ENCODE measurements at regions not wholly inside any gene's neighbourhood (a gene's known extent, or its start where the extent isn't known, plus 50 kb on each side); places are given as distances from the start of the nearest gene placed in this dataset.

DNA sequence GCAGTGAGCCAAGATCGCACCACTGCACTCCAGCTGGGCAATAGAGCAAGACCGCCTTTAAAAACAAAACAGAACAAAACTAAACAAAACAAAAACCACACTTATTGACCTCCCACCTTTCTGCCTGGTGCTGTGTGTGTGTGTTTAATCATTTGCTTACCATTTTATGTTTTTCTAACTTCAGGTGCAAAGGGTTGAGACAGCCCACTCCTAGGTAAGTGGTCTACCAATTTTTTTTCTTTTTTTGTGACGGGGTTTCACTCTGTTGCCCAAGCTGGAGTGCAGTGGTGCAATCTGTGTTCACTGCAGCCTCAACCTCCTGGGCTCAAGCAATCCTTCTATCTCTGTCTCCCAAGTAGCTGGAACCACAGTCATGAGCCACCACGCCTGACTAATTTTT, 65.8 kb downstream of the SALL1 start:
- DNase-seq (ENCODE audit: low read depth) = no peak

DNA sequence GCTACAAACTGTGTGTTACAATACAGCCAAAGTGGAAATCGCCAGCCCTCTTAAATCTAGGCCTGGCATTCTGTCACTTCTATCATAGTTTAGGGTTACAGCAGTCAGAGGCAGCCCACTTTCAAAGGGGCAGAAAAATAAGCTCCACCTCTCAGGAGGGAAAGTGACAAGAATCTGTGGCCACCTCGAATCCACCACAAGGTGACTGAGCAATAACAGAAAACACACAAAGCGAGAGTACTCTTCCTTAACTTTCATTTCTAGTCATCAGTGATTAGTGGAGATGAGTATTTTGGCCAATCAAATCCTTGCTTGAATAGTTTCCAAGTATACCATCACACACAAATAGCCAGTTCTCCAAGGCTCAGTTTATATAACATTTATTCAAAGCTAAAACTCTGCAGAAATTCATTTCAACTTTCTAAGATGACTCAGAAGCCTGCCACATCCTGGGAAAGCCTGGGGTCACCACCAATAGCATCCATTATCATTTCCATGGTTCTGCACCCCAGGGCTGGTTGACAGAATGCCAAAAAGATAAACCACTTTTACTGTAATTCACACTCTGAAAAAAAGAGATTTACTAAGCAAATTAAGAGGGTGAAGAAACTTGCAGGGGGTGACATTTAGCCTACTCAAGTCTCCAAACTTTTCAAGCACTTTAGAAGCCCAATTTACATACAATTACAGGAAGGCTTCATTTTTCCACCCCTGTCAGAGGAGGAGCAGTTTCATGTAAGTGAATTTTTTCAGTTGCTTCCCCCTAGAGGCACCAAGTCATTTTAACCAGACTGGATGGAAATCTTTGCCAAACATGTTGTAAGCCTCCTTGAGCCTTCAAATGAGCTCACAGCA, 66.8 kb downstream of the SALL1 start:
- DNase-seq (ENCODE audit: low read depth) = no peak

DNA sequence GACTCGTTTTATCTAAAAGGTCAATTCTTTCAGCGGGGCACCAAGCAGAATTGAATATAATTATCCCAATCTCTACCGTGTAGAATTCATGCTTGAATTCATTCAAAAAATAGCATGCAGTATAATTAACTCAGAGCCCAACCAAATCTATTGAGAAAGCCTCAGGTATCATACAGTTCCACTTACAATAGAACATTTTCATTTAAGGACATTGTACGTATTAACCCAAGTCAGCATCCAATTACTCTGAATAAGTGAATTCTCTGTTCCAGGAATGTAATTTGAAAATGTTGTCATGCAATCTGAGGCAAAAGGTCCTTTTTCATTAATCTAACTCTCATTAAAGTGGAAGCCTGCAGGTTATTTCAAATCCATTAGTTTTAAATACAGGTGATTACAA, 78.5 kb downstream of the SALL1 start:
- DNase-seq (ENCODE audit: low read depth) = no peak

DNA sequence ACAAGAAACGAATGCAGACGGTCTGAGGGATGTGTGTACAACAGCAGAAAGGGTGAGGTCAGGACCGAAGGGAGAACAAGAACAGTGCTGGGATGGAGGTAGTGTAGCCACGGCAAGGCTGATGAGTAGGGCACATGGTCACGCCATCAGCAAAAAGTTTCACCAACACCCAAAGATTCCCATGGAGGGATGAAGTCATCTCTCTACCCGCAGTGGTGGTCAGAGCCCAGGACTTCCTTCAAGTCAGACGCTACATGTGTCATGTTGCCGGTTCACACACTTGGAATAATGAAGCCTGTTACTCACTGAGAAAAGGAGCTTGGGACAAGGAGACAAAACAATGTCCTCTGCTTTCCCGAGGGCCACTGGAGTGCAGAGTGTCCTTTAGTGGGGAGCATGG, 79.7 kb downstream of the SALL1 start:
- DNase-seq (ENCODE audit: low read depth) = no peak

DNA sequence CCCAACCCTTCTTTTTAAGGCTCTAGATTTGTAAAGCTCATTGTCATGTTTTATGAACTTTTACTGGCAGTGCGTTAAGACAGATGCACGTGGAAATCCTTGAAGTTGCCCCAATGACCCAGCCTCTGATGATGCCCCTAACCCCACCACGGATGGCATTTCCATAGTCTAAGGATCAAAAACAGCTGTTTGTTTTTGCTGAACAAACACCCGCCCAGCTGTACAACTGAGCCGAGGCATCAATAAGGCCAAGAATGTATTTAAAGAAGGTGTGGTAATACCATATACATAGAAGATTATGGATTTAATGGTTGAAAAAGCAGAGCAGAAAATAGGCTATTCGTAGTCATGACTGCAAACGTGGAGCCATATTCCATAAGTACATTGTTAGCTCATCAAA, 83.7 kb downstream of the SALL1 start:
- no peak for DNase-seq (ENCODE audit: low read depth)

DNA sequence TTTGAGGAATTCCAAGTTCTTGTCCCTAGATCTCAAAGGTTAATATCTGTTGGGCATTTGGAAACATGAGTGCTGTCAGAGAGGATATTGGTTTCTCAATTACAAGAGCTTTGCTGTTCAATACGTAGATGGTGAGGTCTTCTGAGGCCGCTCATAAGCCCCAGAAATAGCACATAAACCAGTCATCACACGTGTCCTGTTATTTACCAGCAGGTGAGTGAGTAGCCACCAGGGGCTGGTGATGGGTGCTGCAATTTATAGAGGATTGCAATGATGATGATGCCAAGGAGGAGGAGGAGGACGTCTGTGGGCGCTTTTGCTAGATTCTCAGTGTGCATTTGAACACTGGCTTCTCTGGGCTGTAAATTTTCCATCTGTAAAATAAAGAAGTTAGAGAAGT, 89.0 kb downstream of the SALL1 start:
- DNase-seq (ENCODE audit: low read depth) = no peak

DNA sequence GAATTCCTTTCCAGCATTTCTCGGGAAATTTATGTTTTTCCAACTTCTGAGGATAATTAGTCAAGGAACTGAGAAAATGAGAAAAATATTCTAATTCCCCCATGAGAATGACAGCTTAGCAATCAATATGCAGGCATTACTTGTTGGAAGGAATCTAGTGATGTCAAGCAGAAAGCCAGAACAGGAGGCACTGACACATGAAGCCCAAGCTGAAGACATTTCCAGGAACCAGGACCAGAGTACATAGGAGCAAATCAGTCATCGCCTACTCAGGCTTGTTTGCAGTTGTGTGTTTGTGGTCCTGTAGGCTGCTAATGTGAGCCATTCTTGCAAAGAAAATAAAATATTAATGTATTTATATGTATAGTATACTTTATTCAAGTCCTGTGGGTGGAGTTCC, 89.7 kb downstream of the SALL1 start:
- DNase-seq (ENCODE audit: low read depth) = no peak

DNA sequence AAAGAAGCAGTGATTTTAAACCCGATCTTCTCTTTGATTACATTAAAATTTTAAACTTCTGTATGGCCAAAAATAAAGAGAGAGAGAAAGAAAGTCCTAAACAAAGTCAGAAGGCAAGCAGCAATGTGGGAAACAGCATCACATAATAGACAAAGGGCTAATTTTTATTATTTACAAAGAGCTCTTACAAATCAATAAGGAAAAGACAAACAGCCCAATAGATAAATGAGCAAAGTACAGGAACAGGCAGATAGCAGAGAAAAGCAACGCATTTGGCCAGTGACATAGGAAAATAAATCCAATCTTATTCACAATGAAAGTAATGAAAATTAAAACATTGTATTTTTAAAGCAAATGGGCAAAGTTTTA, 93.1 kb downstream of the SALL1 start:
- no peak for DNase-seq (ENCODE audit: low read depth)

DNA sequence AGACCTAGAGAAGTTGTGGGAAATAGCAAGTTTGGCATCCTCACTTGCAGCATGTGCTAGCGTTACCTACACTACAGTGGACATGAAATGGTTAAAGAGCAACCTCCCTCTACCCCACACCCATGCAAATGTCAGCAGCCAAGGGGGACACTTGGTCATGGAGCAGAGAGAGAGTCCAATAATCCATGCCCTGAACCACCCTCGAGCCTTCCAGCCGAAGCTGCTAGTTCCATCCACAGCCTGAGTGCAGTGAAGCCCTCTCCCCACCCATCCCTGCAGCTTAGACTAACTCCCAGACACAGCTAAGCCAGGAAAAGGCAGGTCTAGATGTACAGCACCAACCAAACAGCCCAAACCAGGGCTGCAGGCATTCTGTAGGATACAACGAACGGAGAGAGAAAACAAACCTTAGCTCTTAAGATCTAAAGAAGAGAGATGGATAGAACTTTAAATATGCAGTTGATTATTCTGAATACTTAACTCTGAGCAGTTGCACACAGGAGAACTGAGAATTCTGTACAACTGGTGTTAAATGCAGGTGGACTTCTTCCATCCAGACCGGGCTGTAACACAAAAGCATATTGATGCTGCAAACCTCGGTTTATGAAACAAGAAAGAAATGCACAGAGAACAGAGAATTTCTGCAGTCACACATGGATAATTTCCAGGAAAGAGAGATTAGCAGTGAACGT, 93.8 kb downstream of the SALL1 start:
- DNase-seq (ENCODE audit: low read depth) = no peak

DNA sequence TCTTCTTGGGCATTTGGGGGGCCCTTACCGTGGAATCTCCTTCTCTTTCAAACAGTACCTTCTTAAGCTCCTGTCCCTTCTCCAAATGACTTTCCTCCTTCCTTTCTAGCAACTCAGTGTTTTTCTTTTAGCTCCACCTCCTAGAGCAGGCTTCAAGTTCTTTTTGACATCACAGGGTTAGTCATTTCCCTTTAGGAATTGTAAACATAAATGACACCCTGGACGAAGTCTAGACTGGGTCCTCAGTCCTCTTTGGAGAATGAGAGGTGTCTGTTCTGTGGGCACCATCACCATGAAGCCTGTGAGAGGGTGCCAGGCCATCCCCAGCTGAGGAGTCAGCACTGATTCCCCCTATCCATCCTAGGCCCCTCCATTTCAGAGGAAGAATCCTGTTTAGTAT, 94.7 kb downstream of the SALL1 start:
- DNase-seq (ENCODE audit: low read depth) = no peak

DNA sequence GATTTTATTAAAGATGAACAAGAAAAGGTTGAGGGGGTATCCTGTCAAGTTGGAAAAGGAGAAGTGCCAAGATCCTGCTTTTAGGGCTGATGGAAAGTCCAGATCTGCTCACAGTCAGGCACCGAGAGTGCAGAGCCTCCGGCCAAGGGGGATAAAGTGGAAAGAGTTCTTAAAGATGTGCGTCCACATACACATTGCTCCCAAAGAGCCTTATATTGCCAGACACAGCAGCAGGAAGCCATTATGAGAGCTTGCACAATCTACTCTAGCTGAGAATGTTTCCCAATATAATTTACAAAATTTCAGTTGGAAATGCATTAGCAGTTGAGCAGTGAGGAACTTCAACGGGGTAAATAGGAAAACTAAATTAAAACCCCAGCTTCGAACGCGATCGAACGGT, 95.6 kb downstream of the SALL1 start:
- no peak for DNase-seq (ENCODE audit: low read depth)

DNA sequence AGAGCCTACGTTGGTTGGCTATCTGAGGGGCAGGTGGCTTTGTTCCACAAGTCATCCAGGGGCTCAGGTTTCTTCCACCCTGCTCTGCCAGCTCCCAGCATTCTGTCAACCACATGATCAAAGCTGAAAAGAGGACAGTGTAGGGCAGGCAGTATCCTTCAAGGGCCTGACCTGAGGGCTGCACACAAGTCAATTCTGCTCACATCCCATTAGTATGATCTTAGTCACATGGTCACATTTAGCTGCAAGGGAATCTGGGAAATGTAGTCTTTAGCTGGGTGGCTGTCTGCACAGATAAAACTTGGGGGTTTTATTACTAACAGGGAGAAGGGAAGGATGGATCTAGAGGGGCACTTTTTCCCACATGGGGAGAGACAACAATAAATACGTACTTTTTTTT, 97.3 kb downstream of the SALL1 start:
- no peak for DNase-seq (ENCODE audit: low read depth)

DNA sequence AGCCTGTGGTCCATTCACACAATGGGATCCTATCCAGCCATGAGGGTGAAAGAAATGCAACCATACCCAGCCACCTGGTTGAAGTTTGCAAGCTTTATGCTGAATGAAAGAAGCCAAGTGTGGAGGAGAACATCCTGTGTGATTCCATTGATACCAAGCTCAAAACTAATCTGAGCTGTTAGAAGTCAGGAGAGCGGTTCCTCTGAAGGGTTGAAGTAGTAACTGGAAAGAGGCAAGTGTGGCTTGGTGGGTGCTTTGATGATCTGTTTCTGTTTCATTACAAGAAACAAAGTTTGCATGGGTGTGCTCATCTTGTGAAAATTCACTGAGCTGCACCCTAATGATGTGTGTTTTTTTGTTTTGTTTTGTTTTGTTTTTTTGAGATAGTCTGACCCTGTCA, 99.4 kb downstream of the SALL1 start:
- no peak for DNase-seq (ENCODE audit: low read depth)

DNA sequence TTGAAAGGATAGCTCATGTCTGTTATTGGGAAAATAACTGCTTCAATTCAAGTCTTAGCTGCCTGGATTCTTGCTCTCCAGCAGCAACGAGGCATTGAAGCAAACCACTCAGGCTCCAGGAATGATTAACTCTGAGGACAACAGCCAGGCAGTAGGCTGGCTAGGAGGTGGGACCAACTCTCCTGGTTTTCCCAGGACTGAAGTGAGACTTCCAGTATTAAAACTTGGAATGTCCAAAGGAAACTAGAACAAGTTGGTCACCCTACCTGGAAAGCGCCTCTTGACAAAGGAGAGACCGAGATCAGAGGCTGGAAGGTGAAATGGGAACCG, 100.7 kb downstream of the SALL1 start:
- no peak for DNase-seq (ENCODE audit: low read depth)

DNA sequence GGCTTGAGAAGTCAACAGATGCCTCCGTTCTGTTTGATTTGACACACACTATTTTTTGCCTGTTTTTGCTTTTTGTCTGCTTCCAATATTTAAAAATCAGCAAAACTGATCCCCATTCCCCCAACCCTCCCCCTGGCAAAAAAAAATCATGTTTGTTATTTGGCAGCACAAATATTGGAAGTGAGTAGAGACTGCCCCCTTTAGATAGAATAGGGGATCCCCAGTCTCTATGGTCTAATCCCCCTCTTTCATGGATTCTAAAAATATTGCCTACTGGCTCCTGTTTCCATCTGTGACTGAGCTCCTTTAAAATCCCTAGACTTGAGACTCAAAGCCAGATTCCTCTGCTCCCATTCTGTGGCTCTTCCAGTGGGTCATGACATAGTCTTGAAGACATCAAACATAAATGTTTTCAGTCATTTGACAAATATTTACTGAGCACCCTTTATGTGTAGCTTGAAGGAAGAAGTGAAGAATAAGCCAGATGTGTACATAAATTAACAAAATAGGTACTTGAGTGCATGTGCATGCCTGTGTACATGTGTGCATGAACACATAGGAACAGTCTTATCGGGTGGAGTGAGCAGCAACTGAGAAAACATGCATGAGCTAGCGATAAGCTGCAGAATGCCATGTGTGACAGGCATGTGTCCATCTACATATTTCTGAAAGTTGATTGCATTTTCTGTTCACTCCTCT, 101.2 kb downstream of the SALL1 start:
- DNase-seq (ENCODE audit: low read depth) = no peak

DNA sequence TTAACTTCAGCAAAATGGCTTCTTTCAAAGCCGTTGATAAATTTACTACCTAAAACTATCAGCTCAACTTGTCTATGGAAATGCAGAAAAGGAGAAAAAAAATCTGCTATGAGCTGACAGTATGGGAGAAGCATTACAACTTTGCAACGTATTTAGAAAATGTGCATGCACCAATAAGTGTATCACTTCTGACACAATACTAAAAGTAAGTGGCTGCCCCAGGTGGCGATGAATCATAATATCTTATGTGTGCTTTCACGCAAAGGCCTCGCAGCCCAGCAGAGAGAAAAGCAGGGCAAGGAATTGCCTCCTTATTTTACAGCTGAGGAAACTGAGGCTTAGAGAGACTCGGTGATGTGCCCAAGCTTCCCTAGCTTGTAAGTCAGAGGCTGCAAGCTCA, 101.8 kb downstream of the SALL1 start:
- no peak for DNase-seq (ENCODE audit: low read depth)

DNA sequence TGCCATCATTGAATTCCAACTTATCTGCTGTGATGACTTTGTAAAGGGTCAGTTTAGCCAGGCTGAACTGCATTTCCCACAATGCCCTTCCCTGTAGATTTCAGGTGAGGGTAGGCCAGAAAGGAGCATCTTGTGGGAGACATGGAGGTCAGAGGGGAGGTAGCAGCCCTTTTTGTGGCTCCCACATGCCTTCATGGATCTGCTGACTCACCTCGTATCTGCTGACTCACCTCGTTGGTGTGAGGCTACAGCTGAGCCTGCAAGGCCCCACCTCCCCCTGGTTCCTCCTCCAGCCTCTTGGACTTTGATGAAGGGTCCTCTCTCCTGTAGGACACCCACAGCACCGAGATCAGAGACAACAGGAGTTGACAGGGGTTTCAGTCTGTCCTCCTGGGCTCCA, 102.5 kb downstream of the SALL1 start:
- DNase-seq (ENCODE audit: low read depth) = no peak

DNA sequence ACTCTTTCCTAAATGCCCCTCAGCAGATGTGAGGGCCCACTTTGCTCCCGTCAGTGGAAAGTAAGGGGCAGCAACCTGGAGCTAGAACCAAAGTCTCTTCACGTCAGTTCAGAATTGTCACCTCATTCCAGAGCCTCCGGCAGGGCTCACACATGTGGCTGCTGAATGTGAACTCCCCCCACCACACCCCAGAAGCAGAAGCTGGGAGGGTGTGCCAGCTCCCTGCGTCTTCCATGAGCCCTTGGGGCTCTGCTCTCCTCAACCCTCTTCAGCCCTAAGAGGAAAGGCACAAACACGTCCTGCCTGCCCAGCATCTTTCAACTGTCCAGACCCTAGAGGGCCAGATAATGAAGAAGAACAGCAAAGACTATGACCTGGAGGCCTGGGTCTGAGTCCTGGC, 105.3 kb downstream of the SALL1 start:
- DNase-seq (ENCODE audit: low read depth) = no peak

DNA sequence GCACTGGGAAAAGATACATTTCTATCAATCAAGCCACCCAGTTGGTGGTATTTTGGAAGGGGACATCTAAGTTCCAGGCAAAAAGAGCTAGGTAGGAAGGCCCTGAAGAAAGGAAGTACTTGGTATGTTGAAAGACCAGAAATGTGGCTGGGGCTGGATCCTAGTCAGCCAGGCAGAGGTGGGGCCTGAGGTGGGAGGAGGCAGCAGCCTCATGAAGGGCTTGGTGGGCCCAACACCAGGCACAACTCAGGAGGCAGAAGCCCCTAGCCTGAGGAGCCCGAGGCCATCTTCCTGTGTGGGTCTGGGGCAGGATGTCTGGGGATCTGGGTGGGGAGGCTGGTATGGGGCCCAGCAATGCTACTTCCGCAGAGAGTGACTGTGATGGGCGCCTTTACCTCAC, 105.9 kb downstream of the SALL1 start:
- no peak for DNase-seq (ENCODE audit: low read depth)

DNA sequence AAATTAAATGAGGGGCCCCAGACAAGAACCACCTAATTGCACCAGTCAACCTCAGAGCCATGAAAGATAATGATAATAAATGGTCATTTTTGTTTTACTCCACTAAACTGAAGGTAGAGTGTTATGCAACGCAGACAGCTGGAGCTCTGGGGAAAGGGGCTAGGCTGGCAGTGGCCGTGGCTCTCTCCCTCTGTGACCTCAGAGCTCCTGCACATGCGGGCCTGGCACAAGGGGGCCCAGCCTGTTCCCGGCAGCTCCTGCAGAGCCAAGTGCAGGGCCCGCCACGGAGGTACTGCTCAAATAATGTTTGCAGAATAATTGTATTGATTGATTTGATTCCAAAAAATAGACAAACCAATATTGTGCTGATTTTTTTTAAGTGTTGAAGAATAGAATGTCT, 109.5 kb downstream of the SALL1 start:
- no peak for DNase-seq (ENCODE audit: low read depth)

DNA sequence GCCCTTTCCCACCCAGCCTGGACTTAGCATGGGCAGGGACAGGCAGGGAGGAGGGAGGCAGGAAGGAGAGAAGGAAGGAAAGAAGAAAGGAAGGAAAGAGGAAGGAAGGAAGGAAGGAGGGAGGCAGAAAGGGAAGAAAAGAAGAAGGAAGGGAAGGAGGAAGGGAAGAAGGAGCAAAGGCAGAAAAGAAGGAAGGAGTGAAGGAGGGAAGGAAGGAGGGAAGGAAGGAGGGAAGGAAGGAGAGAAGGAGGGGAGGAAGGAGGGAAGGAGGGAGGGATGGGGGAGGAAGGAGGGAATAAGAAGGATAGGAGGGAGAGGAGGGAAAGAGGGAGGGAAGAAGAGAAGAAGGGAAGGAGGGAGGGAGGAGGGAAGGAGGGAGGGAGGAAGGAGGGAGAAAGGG, 110.4 kb downstream of the SALL1 start:
- no peak for DNase-seq (ENCODE audit: low read depth)

DNA sequence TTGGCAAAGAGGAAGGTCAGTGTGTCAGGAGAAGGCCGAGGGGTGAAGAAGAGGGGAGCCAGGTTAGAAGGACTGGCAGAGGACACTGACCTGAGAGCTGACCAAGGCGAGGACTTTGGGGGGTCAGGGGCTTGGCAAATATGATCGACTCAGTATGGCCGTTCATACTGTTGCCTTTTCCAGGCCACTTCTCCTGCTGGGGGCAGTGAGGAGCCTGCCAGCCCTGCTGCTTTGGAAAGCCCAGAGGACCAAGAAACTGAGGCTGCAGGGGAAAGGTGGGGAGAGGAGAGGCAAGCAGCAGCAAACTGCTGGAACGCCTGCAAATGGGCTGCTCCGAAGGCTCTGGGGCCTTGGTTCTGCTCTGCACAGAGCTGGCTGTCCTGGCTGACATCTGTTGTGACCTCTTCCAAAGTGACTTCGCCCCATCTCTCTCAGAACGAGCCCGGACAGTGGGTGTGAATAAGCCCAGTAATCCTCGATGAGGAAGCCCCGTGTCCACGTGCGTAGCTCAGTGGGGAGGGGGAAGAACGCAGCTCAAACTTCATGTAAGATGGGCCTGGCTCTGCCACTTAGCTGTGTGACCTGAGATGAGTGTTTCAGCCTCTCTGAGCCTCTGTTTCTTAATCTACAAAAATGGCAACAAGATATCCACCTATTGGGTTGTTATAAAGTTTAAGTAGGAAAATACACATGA, 111.3 kb downstream of the SALL1 start:
- DNase-seq (ENCODE audit: low read depth) = no peak

DNA sequence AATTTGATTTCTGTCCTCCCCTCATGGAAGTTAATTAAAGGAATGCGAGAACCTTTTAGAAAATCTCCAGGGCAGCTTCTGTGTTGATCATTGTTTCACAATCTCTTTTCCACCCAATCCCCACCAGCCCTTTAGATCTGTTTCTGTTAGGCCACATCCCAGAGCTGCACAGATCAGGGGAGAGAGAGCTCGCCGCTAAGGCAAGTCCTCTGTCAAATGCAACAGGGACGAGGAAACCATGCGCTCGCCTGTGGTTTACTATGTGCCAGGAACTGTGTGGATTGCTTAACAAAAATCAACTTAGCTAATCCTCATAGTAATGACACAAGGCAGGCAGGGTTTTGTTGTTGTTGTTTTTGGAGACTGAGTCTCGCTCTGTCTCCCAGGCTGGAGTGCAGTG, 115.4 kb downstream of the SALL1 start:
- DNase-seq (ENCODE audit: low read depth) = no peak

Measured in non-pigmented ciliary epithelial cell (primary cell).